H9 (cell line): ENCODE measurements at regions not wholly inside any gene's neighbourhood (a gene's known extent, or its start where the extent isn't known, plus 50 kb on each side); places are given as distances from the start of the nearest gene placed in this dataset.
A peak's percentile ranks its signal among the peaks of the same experiment; 100 is the strongest.

ENCODE experiments used
- DNase-seq: peaks from one replicate; pipeline ENCODE4 v3.0.0-alpha.2; 2017
- H2AFZ ChIP-seq: one replicate; pipeline ENCODE4 v1.6.1; 2013; ENCODE audit warnings: mild to moderate bottlenecking, low read length, control low read depth, moderate library complexity
- H2AK5ac ChIP-seq: 2 replicates; pipeline ENCODE4 v1.6.1; 2013; ENCODE audit warnings: low read length, control low read depth, mixed read lengths; ENCODE audit not compliant: insufficient read length
- H2BK120ac ChIP-seq: one replicate; pipeline ENCODE4 v1.6.1; 2013; ENCODE audit warnings: low read depth, mild to moderate bottlenecking, low read length, control low read depth, inconsistent platforms; ENCODE audit not compliant: poor library complexity, severe bottlenecking
- H2BK12ac ChIP-seq: 2 replicates; pipeline ENCODE4 v1.6.1; 2013; ENCODE audit warnings: low read length, control low read depth, mixed read lengths, low read depth; ENCODE audit not compliant: insufficient read length
- H2BK15ac ChIP-seq: 2 replicates; pipeline ENCODE4 v1.6.1; 2013; ENCODE audit warnings: low read depth, low read length, control low read depth
- H2BK20ac ChIP-seq: one replicate; pipeline ENCODE4 v1.6.1; 2013; ENCODE audit warnings: low read depth, mild to moderate bottlenecking, low read length, control low read depth, inconsistent platforms; ENCODE audit not compliant: poor library complexity, severe bottlenecking
- H2BK5ac ChIP-seq: 2 replicates; pipeline ENCODE4 v1.6.1; 2013; ENCODE audit warnings: low read length, control low read depth, mixed read lengths; ENCODE audit not compliant: insufficient read length
- H3K14ac ChIP-seq: 2 replicates; pipeline ENCODE4 v1.6.1; 2013; ENCODE audit warnings: low read length, control low read depth; ENCODE audit not compliant: insufficient read depth
- H3K18ac ChIP-seq: 2 replicates; pipeline ENCODE4 v1.6.1; 2013; ENCODE audit warnings: low read depth, mild to moderate bottlenecking, mixed read lengths, low read length, control low read depth; ENCODE audit not compliant: insufficient read length
- H3K23ac ChIP-seq: 2 replicates; pipeline ENCODE4 v1.6.1; 2013; ENCODE audit warnings: low read length, control low read depth, mixed read lengths, low read depth; ENCODE audit not compliant: insufficient read length
- H3K23me2 ChIP-seq: 2 replicates; pipeline ENCODE4 v1.6.1; 2013; ENCODE audit warnings: low read depth, mild to moderate bottlenecking, mixed read lengths, low read length, control low read depth; ENCODE audit not compliant: insufficient read length, poor library complexity, severe bottlenecking
- H3K27ac ChIP-seq: 2 replicates; pipeline ENCODE4 v1.5.1; 2013; ENCODE audit warnings: low read length, control low read depth, mixed read lengths, low read depth; ENCODE audit not compliant: insufficient read length
- H3K27me3 ChIP-seq: 2 replicates; pipeline ENCODE4 v1.6.1; 2013; ENCODE audit warnings: low read length, control low read depth, inconsistent platforms; ENCODE audit not compliant: insufficient read depth
- H3K4ac ChIP-seq: 2 replicates; pipeline ENCODE4 v1.6.1; 2013; ENCODE audit warnings: low read depth, mild to moderate bottlenecking, control low read depth, inconsistent platforms, low read length, moderate library complexity
- H3K4me1 ChIP-seq: 2 replicates; pipeline ENCODE4 v1.6.1; 2013; ENCODE audit warnings: low read length, control low read depth, inconsistent platforms; ENCODE audit not compliant: insufficient read depth
- H3K4me2 ChIP-seq: 2 replicates; pipeline ENCODE4 v1.6.1; 2013; ENCODE audit warnings: low read length, control low read depth, mixed read lengths; ENCODE audit not compliant: insufficient read length, insufficient read depth
- H3K56ac ChIP-seq: 2 replicates; pipeline ENCODE4 v1.6.1; 2013; ENCODE audit warnings: low read depth, mild to moderate bottlenecking, mixed read lengths, low read length, control low read depth; ENCODE audit not compliant: insufficient read length
- H3K79me1 ChIP-seq: 2 replicates; pipeline ENCODE4 v1.6.1; 2013; ENCODE audit warnings: low read depth, mild to moderate bottlenecking, moderate library complexity, low read length, control low read depth, inconsistent platforms; ENCODE audit not compliant: insufficient read depth, poor library complexity, severe bottlenecking
- H3K79me2 ChIP-seq: 2 replicates; pipeline ENCODE4 v1.6.1; 2013; ENCODE audit warnings: low read length, control low read depth, inconsistent platforms; ENCODE audit not compliant: insufficient read depth
- H3K9ac ChIP-seq: 2 replicates; pipeline ENCODE4 v1.6.1; 2013; ENCODE audit warnings: low read length, control low read depth, mixed read lengths; ENCODE audit not compliant: insufficient read length; ENCODE audit errors: extremely low read depth
- H3K9me3 ChIP-seq: one replicate; pipeline ENCODE4 v1.6.1; 2013; ENCODE audit warnings: low read depth, low read length, inconsistent platforms; ENCODE audit not compliant: control insufficient read depth
- H3T11ph ChIP-seq: one replicate; pipeline ENCODE4 v1.6.1; 2013; ENCODE audit warnings: mild to moderate bottlenecking, low read length, control low read depth, inconsistent platforms
- H4K20me1 ChIP-seq: one replicate; pipeline ENCODE4 v1.6.1; 2013; ENCODE audit not compliant: control insufficient read depth, insufficient read length, insufficient read depth
- H4K5ac ChIP-seq: 2 replicates; pipeline ENCODE4 v1.6.1; 2013; ENCODE audit warnings: low read depth, mild to moderate bottlenecking, mixed read lengths, low read length, control low read depth; ENCODE audit not compliant: insufficient read length
- H4K8ac ChIP-seq: replicated peaks from 2 replicates; pipeline ENCODE4 v1.6.1; 2013; ENCODE audit warnings: low read length, control low read depth, mixed read lengths, low read depth; ENCODE audit not compliant: insufficient read length
- H4K91ac ChIP-seq: 2 replicates; pipeline ENCODE4 v1.6.1; 2013; ENCODE audit warnings: low read depth, mild to moderate bottlenecking, moderate library complexity, mixed read lengths, low read length, control low read depth; ENCODE audit not compliant: insufficient read length
- H3K27ac Mint-ChIP-seq, 3 experiments: 2 replicates in 2 of 3; 3 replicates in 1 of 3; pipeline ENCODE4 v1.8.0; 2020 to 2021; ENCODE audit warnings: mixed read lengths in 3 of 3, mild to moderate bottlenecking in 1 of 3, moderate library complexity in 1 of 3
- H3K27me3 Mint-ChIP-seq: 2 replicates; pipeline ENCODE4 v1.8.0; 2021; ENCODE audit warnings: low read depth, mild to moderate bottlenecking, moderate library complexity, mixed read lengths
- H3K36me3 Mint-ChIP-seq, 3 experiments: 2 replicates in 2 of 3; 3 replicates in 1 of 3; pipeline ENCODE4 v1.8.0; 2020 to 2021; ENCODE audit warnings: low read depth in 3 of 3, mixed read lengths in 3 of 3; ENCODE audit not compliant: insufficient read depth in 1 of 3
- H3K4me1 Mint-ChIP-seq, 2 experiments: 2 replicates each; pipeline ENCODE4 v1.8.0; 2020; ENCODE audit warnings: mixed read lengths in 2 of 2
- H3K4me3 Mint-ChIP-seq, 2 experiments: 2 replicates in 1 of 2; 3 replicates in 1 of 2; pipeline ENCODE4 v1.8.0; 2020 to 2021; ENCODE audit warnings: mild to moderate bottlenecking in 2 of 2, mixed read lengths in 2 of 2, moderate library complexity in 1 of 2
- H3K9me3 Mint-ChIP-seq, 2 experiments: 2 replicates in 1 of 2; 3 replicates in 1 of 2; pipeline ENCODE4 v1.8.0; 2020; ENCODE audit warnings: mild to moderate bottlenecking in 2 of 2, mixed read lengths in 2 of 2, moderate library complexity in 1 of 2
- WGBS: extraction: QIAGEN DNeasy Blood & Tissue Kit; methylation state at CpG from one replicate; pipeline ENCODE4 v1.1.7; 2013; ENCODE audit warnings: missing lambda C conversion rate, low lambda C conversion rate, mixed read lengths; ENCODE audit not compliant: insufficient read length; ENCODE audit errors: extremely low coverage; 5-methylcytosine and 5-hydroxymethylcytosine counted together
- TF ChIP-seq, protein P1 (sequence below): fragments of 200-600 bp; sonication (generic); conservative IDR thresholded peaks from 3 replicates; pipeline ENCODE4 v1.8.0; 2021; ENCODE audit warnings: antibody characterized with exemption, mild to moderate bottlenecking

DNA sequence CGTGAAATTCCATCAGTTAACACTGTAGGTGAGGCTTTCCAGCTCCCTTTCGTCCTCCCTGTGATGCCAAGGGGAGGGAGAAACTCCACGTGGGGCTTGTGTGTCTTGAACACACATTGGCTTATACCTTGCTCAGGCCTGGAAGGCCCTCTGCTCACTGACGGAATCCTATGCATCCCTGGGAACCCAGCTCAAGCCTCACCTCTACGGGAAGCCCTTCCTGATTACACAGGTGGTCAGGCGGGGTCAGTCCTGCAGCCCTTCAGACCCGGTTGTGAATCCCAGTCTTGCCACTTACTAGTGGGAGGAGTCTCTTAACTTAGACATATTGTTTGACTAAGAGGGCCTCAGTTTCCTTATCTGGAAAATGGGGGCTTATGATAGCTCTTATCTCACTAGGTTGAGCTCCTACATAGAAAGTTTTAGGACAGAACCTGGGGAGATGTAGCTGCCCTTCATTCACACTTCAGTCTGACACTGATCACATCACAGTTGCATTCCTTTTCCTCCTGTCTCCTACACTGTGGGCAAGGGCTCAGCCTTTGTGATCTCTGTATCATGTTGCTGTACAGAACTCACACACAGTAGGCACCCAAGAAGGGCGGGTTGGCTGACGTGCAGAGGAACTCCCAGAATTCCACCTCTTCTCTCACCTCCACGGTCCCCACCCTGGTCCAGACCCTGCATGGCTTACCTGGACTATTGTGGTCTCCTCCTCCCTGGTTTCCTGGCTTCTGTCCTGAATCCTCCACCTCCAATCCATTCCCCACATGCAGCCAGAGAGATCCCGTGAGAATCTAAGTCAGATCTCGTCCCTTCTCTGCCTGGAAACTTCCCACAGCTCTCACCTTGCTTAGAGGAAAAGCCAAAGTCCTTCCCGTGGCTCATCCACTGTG lies 129.6 kb downstream of the CEBPB start:
- no peaks in the 10 kb centered on the region for H3K23me2 ChIP-seq
- no peak overlapping the region for H3T11ph ChIP-seq
- H3K27ac Mint-ChIP-seq = peak overlapping the region in 2 of 3 experiments; percentile 76 to 94; a peak in 4 of 7 replicates
- no peak overlapping the region for H3K4me2 ChIP-seq
- H4K5ac ChIP-seq = no peak overlapping the region
- no peaks in the 10 kb centered on the region for H3K79me2 ChIP-seq
- H4K8ac ChIP-seq = no peak overlapping the region
- H2BK120ac ChIP-seq = no peak overlapping the region
- H3K27me3 Mint-ChIP-seq = peaks cover 2% of the 10 kb centered on the region
- H3K4me1 ChIP-seq = no peaks in the 10 kb centered on the region
- H3K4me1 Mint-ChIP-seq = peaks cover 18 to 23% of the 10 kb centered on the region in 2 experiments
- H3K36me3 Mint-ChIP-seq = no peaks in the 10 kb centered on the region; a peak in 1 of 7 replicates
- no CpG with 5 or more reads among the region's 13 CpGs for WGBS
- no peak overlapping the region for H2AFZ ChIP-seq
- no peak overlapping the region for H3K27ac ChIP-seq
- no peak overlapping the region for H3K4ac ChIP-seq
- no peak overlapping the region for H3K56ac ChIP-seq
- TF ChIP-seq, protein P1, sequence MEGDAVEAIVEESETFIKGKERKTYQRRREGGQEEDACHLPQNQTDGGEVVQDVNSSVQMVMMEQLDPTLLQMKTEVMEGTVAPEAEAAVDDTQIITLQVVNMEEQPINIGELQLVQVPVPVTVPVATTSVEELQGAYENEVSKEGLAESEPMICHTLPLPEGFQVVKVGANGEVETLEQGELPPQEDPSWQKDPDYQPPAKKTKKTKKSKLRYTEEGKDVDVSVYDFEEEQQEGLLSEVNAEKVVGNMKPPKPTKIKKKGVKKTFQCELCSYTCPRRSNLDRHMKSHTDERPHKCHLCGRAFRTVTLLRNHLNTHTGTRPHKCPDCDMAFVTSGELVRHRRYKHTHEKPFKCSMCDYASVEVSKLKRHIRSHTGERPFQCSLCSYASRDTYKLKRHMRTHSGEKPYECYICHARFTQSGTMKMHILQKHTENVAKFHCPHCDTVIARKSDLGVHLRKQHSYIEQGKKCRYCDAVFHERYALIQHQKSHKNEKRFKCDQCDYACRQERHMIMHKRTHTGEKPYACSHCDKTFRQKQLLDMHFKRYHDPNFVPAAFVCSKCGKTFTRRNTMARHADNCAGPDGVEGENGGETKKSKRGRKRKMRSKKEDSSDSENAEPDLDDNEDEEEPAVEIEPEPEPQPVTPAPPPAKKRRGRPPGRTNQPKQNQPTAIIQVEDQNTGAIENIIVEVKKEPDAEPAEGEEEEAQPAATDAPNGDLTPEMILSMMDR = no peak
- no peak overlapping the region for H2BK12ac ChIP-seq
- peak overlapping the region; percentile 55; the same call in 1 of the 2 replicates for H3K14ac ChIP-seq
- H4K20me1 ChIP-seq = no peaks in the 10 kb centered on the region
- H2BK20ac ChIP-seq = no peak overlapping the region
- no peak overlapping the region for H3K18ac ChIP-seq
- no peak overlapping the region for H3K9ac ChIP-seq
- peaks cover 0 to 7% of the 10 kb centered on the region in 2 experiments; a peak in 1 of 5 replicates for H3K9me3 Mint-ChIP-seq
- no peak for DNase-seq
- H2BK5ac ChIP-seq = no peak overlapping the region
- no peaks in the 10 kb centered on the region for H3K27me3 ChIP-seq
- no peaks in the 10 kb centered on the region for H3K9me3 ChIP-seq
- no peak overlapping the region for H4K91ac ChIP-seq
- peak overlapping the region; percentile 17 for H2AK5ac ChIP-seq
- no peak overlapping the region for H3K23ac ChIP-seq
- H3K79me1 ChIP-seq = no peaks in the 10 kb centered on the region
- H3K4me3 Mint-ChIP-seq = no peak overlapping the region
- H2BK15ac ChIP-seq = no peak overlapping the region
